ENCODE measurements at regions not wholly inside any gene's neighbourhood (a gene's known extent, or its start where the extent isn't known, plus 50 kb on each side); places are given as distances from the start of the nearest gene placed in this dataset.

- no peak for TF ChIP-seq CTCF (IDR thresholded peaks at IDR 0.05; ENCODE audit: low read depth, low read length, missing input control)
- no peak for TF ChIP-seq TAF1 (conservative IDR thresholded peaks at IDR 0.05)
- no peak for TF ChIP-seq SP1 (IDR thresholded peaks at IDR 0.05)
- no peak for TF ChIP-seq YY1 (IDR thresholded peaks at IDR 0.05)
- no peak for TF ChIP-seq RXRA (IDR thresholded peaks at IDR 0.05)
- no peak for TF ChIP-seq FOXA2 (IDR thresholded peaks at IDR 0.05)
- no peak for TF ChIP-seq GABPA (IDR thresholded peaks at IDR 0.05 in 1 of 2, conservative IDR thresholded peaks at IDR 0.05 in 1 of 2)
Observed at GRCh38 chr14:94679106-94679810, 67.1 kb downstream of the SERPINA3 start.
